H1 (cell line): ENCODE measurements at regions not wholly inside any gene's neighbourhood (a gene's known extent, or its start where the extent isn't known, plus 50 kb on each side); places are given as distances from the start of the nearest gene placed in this dataset.

Source experiments
- CTCF ChIP-seq, 3 experiments: IDR thresholded peaks; 1 replicate in 2 of 3; 2 replicates in 1 of 3; pipeline versions ENCODE4 v1.5.1 to v1.6.1; 2011; ENCODE audit warnings: low read length in 3 of 3, mild to moderate bottlenecking in 3 of 3, inconsistent platforms in 2 of 3, low read depth in 1 of 3, moderate library complexity in 1 of 3; ENCODE audit not compliant: insufficient read depth in 1 of 3; ENCODE audit errors: control extremely low read depth in 1 of 3
- EZH2 ChIP-seq: fragments of 200-600 bp; sonication (generic); IDR thresholded peaks from 2 replicates; pipeline ENCODE4 v1.7.1; 2012; ENCODE audit warnings: low read depth, mild to moderate bottlenecking, moderate library complexity, low read length, inconsistent platforms; ENCODE audit not compliant: severe bottlenecking
- POLR2A ChIP-seq, 2 experiments: IDR thresholded peaks; 1 replicate in 1 of 2; 2 replicates in 1 of 2; pipeline ENCODE4 v1.6.1; 2011; ENCODE audit warnings: low read depth in 2 of 2, low read length in 2 of 2, mild to moderate bottlenecking in 2 of 2; ENCODE audit errors: control extremely low read depth in 1 of 2
- POLR2AphosphoS5 ChIP-seq: IDR thresholded peaks from 2 replicates; pipeline ENCODE4 v1.6.1; 2011; ENCODE audit warnings: low read depth, low read length
- RXRA ChIP-seq: IDR thresholded peaks from 2 replicates; pipeline ENCODE4 v1.6.1; 2011; ENCODE audit warnings: low read depth, mild to moderate bottlenecking, low read length, moderate library complexity; ENCODE audit not compliant: insufficient read depth
- USF2 ChIP-seq: IDR thresholded peaks from 2 replicates; pipeline ENCODE4 v1.6.1; 2011; ENCODE audit warnings: low read length, improper control_type of control experiment

GRCh38 chr2:171230176-171230575, 69.5 kb upstream of the TLK1 start:
- TF ChIP-seq CTCF (IDR thresholded peaks at IDR 0.05; ENCODE audit: control extremely low read depth in 1 of 3, insufficient read depth in 1 of 3, low read depth in 1 of 3, low read length in 3 of 3), result no peak
- no peak for TF ChIP-seq RXRA
- no peak for TF ChIP-seq POLR2A (IDR thresholded peaks at IDR 0.05; ENCODE audit: control extremely low read depth in 1 of 2, low read depth in 2 of 2, low read length in 2 of 2)
- TF ChIP-seq EZH2, result no peak
- TF ChIP-seq USF2, result no peak
- TF ChIP-seq POLR2AphosphoS5, result no peak
